SK-N-SH treated with all-trans-retinoic acid at 6 μM for 48 hours (cell line): ENCODE measurements at regions not wholly inside any gene's neighbourhood (a gene's known extent, or its start where the extent isn't known, plus 50 kb on each side); places are given as distances from the start of the nearest gene placed in this dataset.

Experiments
- ATAC-seq: fragments of 200-7000 bp; cut with Tn5 transposase; 3 replicates; pipeline ENCODE4 v1.9.1; 2020; ENCODE audit warnings: mild to moderate bottlenecking, moderate library complexity
- BACH2 ChIP-seq: fragments of 250-450 bp; sonication (Bioruptor Pico); IDR thresholded peaks from 2 replicates; pipeline ENCODE4 v1.9.0; 2021; ENCODE audit warnings: mild to moderate bottlenecking, borderline replicate concordance
- CREB5 ChIP-seq: fragments of 250-450 bp; sonication (Bioruptor Pico); IDR thresholded peaks from 2 replicates; pipeline ENCODE4 v1.5.1; 2020; ENCODE audit warnings: low read depth, mild to moderate bottlenecking, moderate library complexity
- CSDC2 ChIP-seq: fragments of 250-450 bp; sonication (Bioruptor Pico); IDR thresholded peaks from 2 replicates; pipeline ENCODE4 v1.5.0; 2020; ENCODE audit warnings: mild to moderate bottlenecking, moderate library complexity
- CSRNP3 ChIP-seq: fragments of 250-450 bp; sonication (Bioruptor Pico); IDR thresholded peaks from 2 replicates; pipeline ENCODE4 v1.5.1; 2021; ENCODE audit warnings: mild to moderate bottlenecking, moderate library complexity
- ESRRG ChIP-seq: fragments of 250-450 bp; sonication (Bioruptor Pico); IDR thresholded peaks from 2 replicates; pipeline ENCODE4 v1.6.1; 2021; ENCODE audit warnings: mild to moderate bottlenecking
- GLIS3 ChIP-seq: fragments of 250-450 bp; sonication (Bioruptor Pico); IDR thresholded peaks from 2 replicates; pipeline ENCODE4 v1.5.0; 2020; ENCODE audit warnings: mild to moderate bottlenecking, moderate library complexity
- ISL1 ChIP-seq: fragments of 250-450 bp; sonication (Bioruptor Pico); IDR thresholded peaks from 2 replicates; pipeline ENCODE4 v2.1.2; 2022; ENCODE audit warnings: mild to moderate bottlenecking, moderate library complexity
- OSR1 ChIP-seq: fragments of 250-450 bp; sonication (Bioruptor Pico); IDR thresholded peaks from 2 replicates; pipeline ENCODE4 v1.8.0; 2022; ENCODE audit warnings: moderate library complexity, mild to moderate bottlenecking, inconsistent platforms
- PATZ1 ChIP-seq: fragments of 250-450 bp; sonication (Bioruptor Pico); IDR thresholded peaks from 2 replicates; pipeline ENCODE4 v1.8.0; 2020; ENCODE audit warnings: mild to moderate bottlenecking, moderate library complexity, borderline replicate concordance
- POU6F1 ChIP-seq: fragments of 250-450 bp; sonication (Bioruptor Pico); IDR thresholded peaks from 2 replicates; pipeline ENCODE4 v1.8.0; 2021; ENCODE audit warnings: low read depth, mild to moderate bottlenecking, moderate library complexity, borderline replicate concordance
- PPARA ChIP-seq: fragments of 250-450 bp; sonication (Bioruptor Pico); IDR thresholded peaks from 2 replicates; pipeline ENCODE4 v1.5.0; 2020; ENCODE audit warnings: mild to moderate bottlenecking, borderline replicate concordance
- RARB ChIP-seq: fragments of 250-450 bp; sonication (Bioruptor Pico); IDR thresholded peaks from 2 replicates; pipeline ENCODE4 v1.8.0; 2021; ENCODE audit warnings: mild to moderate bottlenecking, moderate library complexity
- SNAI2 ChIP-seq: fragments of 250-450 bp; sonication (Bioruptor Pico); IDR thresholded peaks from 2 replicates; pipeline ENCODE4 v1.5.0; 2020; ENCODE audit warnings: mild to moderate bottlenecking, moderate library complexity
- TCF4 ChIP-seq: fragments of 250-450 bp; sonication (Bioruptor Pico); IDR thresholded peaks from 2 replicates; pipeline ENCODE4 v1.8.0; 2021; ENCODE audit warnings: mild to moderate bottlenecking, moderate library complexity, borderline replicate concordance
- TOX ChIP-seq: fragments of 250-450 bp; sonication (Bioruptor Pico); IDR thresholded peaks from 2 replicates; pipeline ENCODE4 v1.8.0; 2021; ENCODE audit warnings: mild to moderate bottlenecking, moderate library complexity, borderline replicate concordance
- ZC3H10 ChIP-seq: fragments of 250-450 bp; sonication (Bioruptor Pico); IDR thresholded peaks from 2 replicates; pipeline ENCODE4 v1.5.1; 2021; ENCODE audit warnings: mild to moderate bottlenecking, moderate library complexity
- ZFP3 ChIP-seq: fragments of 250-450 bp; sonication (Bioruptor Pico); IDR thresholded peaks from 2 replicates; pipeline ENCODE4 v1.5.0; 2020; ENCODE audit warnings: mild to moderate bottlenecking, moderate library complexity
- ZFP30 ChIP-seq: fragments of 450-650 bp; formaldehyde crosslinking; IDR thresholded peaks from 2 replicates; pipeline ENCODE4 v1.5.0; 2022; ENCODE audit warnings: mild to moderate bottlenecking, moderate library complexity
- ZNF565 ChIP-seq: fragments of 450-650 bp; formaldehyde crosslinking; conservative IDR thresholded peaks from 2 replicates; pipeline ENCODE4 v1.5.0; 2020; ENCODE audit warnings: low read depth, mild to moderate bottlenecking, moderate library complexity
- ZNF70 ChIP-seq: fragments of 450-650 bp; formaldehyde crosslinking; IDR thresholded peaks from 2 replicates; pipeline ENCODE4 v1.5.0; 2020; ENCODE audit warnings: mild to moderate bottlenecking, moderate library complexity
- ZNF8 ChIP-seq: fragments of 450-650 bp; formaldehyde crosslinking; IDR thresholded peaks from 2 replicates; pipeline ENCODE4 v1.5.0; 2020; ENCODE audit warnings: mild to moderate bottlenecking, moderate library complexity
- TF ChIP-seq, protein P1 (sequence below): fragments of 250-450 bp; sonication (Bioruptor Pico); IDR thresholded peaks from 2 replicates; pipeline ENCODE4 v1.5.0; 2020; ENCODE audit warnings: mild to moderate bottlenecking, moderate library complexity

- no peak for TF ChIP-seq TOX (CRISPR knock-in tag)
- no peak for TF ChIP-seq OSR1 (CRISPR knock-in tag)
- TF ChIP-seq, protein P1, sequence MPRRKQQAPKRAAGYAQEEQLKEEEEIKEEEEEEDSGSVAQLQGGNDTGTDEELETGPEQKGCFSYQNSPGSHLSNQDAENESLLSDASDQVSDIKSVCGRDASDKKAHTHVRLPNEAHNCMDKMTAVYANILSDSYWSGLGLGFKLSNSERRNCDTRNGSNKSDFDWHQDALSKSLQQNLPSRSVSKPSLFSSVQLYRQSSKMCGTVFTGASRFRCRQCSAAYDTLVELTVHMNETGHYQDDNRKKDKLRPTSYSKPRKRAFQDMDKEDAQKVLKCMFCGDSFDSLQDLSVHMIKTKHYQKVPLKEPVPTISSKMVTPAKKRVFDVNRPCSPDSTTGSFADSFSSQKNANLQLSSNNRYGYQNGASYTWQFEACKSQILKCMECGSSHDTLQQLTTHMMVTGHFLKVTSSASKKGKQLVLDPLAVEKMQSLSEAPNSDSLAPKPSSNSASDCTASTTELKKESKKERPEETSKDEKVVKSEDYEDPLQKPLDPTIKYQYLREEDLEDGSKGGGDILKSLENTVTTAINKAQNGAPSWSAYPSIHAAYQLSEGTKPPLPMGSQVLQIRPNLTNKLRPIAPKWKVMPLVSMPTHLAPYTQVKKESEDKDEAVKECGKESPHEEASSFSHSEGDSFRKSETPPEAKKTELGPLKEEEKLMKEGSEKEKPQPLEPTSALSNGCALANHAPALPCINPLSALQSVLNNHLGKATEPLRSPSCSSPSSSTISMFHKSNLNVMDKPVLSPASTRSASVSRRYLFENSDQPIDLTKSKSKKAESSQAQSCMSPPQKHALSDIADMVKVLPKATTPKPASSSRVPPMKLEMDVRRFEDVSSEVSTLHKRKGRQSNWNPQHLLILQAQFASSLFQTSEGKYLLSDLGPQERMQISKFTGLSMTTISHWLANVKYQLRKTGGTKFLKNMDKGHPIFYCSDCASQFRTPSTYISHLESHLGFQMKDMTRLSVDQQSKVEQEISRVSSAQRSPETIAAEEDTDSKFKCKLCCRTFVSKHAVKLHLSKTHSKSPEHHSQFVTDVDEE (CRISPR knock-in tag): no peak
- TF ChIP-seq ZFP30 (CRISPR knock-in tag): no peak
- no peak for TF ChIP-seq POU6F1 (CRISPR knock-in tag)
- no peak for TF ChIP-seq ESRRG (CRISPR knock-in tag)
- TF ChIP-seq ISL1 (CRISPR knock-in tag): no peak
- no peak for TF ChIP-seq ZNF565 (CRISPR knock-in tag)
- TF ChIP-seq SNAI2: no peak
- TF ChIP-seq BACH2: no peak
- TF ChIP-seq CSDC2 (CRISPR knock-in tag): no peak
- TF ChIP-seq PATZ1 (CRISPR knock-in tag): no peak
- TF ChIP-seq GLIS3 (CRISPR knock-in tag): no peak
- TF ChIP-seq ZNF70: no peak
- TF ChIP-seq PPARA: no peak
- TF ChIP-seq ZNF8 (CRISPR knock-in tag): no peak
- TF ChIP-seq TCF4: no peak
- TF ChIP-seq ZC3H10 (CRISPR knock-in tag): no peak
- TF ChIP-seq RARB (CRISPR knock-in tag): no peak
- no peak for ATAC-seq
Observed at GRCh38 chr2:65730186-65730585, 297.8 kb upstream of the SPRED2 start.

DNA sequence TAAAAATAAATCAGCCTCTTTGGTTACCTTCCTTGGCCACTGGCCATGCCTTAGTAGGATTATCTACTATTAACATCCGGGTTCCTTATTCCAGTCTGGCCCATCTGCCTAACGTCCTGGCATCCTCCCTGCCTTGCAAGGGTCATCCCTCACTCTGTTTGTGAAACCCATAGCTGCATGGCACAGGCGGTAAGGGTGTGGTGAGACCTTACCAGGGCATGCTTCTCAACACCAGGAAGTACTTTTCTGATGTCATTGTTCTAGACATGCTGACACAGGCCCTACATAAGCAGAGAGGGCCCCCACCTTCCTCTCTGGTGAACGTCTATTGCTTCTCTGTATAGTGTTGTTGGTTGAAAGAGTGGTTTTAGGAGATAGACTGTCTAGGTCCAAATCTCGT lies 296.8 kb upstream of the SPRED2 start:
- TF ChIP-seq CSDC2 (CRISPR knock-in tag): no peak
- no peak for TF ChIP-seq ZFP3
- no peak for TF ChIP-seq ZNF565 (CRISPR knock-in tag)
- TF ChIP-seq GLIS3 (CRISPR knock-in tag): no peak
- TF ChIP-seq TCF4: no peak
- no peak for TF ChIP-seq POU6F1 (CRISPR knock-in tag)
- no peak for TF ChIP-seq TOX (CRISPR knock-in tag)
- TF ChIP-seq ESRRG (CRISPR knock-in tag): no peak
- no peak for TF ChIP-seq RARB (CRISPR knock-in tag)
- TF ChIP-seq ZC3H10 (CRISPR knock-in tag): no peak
- TF ChIP-seq ZFP30 (CRISPR knock-in tag): no peak
- no peak for TF ChIP-seq ZNF70
- TF ChIP-seq SNAI2: no peak
- TF ChIP-seq CSRNP3 (CRISPR knock-in tag): no peak
- TF ChIP-seq CREB5 (CRISPR knock-in tag): no peak
- TF ChIP-seq PATZ1 (CRISPR knock-in tag): no peak
- TF ChIP-seq ISL1 (CRISPR knock-in tag): no peak
- no peak for ATAC-seq
